Body of pancreas (tissue), 4 donors: ENCODE measurements at regions not wholly inside any gene's neighbourhood (a gene's known extent, or its start where the extent isn't known, plus 50 kb on each side); places are given as distances from the start of the nearest gene placed in this dataset.

Experiments
- ATAC-seq: fragments of 150-250 bp; one replicate; pipeline ENCODE4 v1.9.1; 2016
- DNase-seq, 4 donors: peaks; one replicate each; pipeline ENCODE4 v3.0.0-alpha.2; 2019
- H3K27ac ChIP-seq, 4 donors: fragments of 200-600 bp; sonication (generic); 1 replicate in 3 of 4; 2 replicates in 1 of 4; pipeline versions ENCODE4 v1.5.1 to v1.6.1; 2016 to 2019; ENCODE audit warnings: mild to moderate bottlenecking in 1 of 4, mixed read lengths in 1 of 4, moderate library complexity in 1 of 4
- H3K27me3 ChIP-seq, 2 donors: fragments of 200-600 bp; sonication (generic); one replicate each; pipeline ENCODE4 v1.6.0; 2016; ENCODE audit warnings: mild to moderate bottlenecking in 1 of 2
- H3K36me3 ChIP-seq, 2 donors: fragments of 200-600 bp; sonication (generic); replicated peaks in 1 of 2; 2 replicates each; pipeline ENCODE4 v1.5.1; 2016; ENCODE audit warnings: low read depth in 2 of 2; ENCODE audit not compliant: insufficient read depth in 1 of 2
- H3K4me1 ChIP-seq: fragments of 200-600 bp; sonication (generic); one replicate; pipeline ENCODE4 v1.6.0; 2016
- H3K4me3 ChIP-seq, 2 donors: fragments of 200-600 bp; sonication (generic); 1 replicate in 1 of 2; 2 replicates in 1 of 2; pipeline ENCODE4 v1.5.1; 2016 to 2019
- H3K9me3 ChIP-seq, 3 donors: fragments of 200-600 bp; sonication (generic); 1 replicate in 2 of 3; 2 replicates in 1 of 3; pipeline ENCODE4 v1.5.1; 2016
- CTCF ChIP-seq, 7 experiments: fragments of 450-650 bp in 4 of 7; fragments of 200-600 bp in 3 of 7; sonication (generic) in 3 of 7; IDR thresholded peaks; one replicate each; pipeline ENCODE4 v1.5.1; 2016 to 2019; ENCODE audit warnings: antibody characterized with exemption in 7 of 7
- POLR2A ChIP-seq, 3 donors: fragments of 450-650 bp; IDR thresholded peaks; one replicate each; pipeline ENCODE4 v1.6.1; 2016; ENCODE audit warnings: antibody characterized with exemption in 3 of 3, mild to moderate bottlenecking in 2 of 3
- WGBS, 2 donors: methylation state at CpG; one replicate each; pipeline ENCODE4 v1.1.5; 2017; 5-methylcytosine and 5-hydroxymethylcytosine counted together
- intact Hi-C: fragments of 100-400 bp; cut with DNase I; formaldehyde crosslinking; loops from one replicate; pipeline ENCODE4 v1.15.1; 2023

GRCh38 chr11:23490557-23491235 is 630.4 kb upstream of the CCDC179 start:
- no peaks in the 10 kb centered on the region for H3K4me1 ChIP-seq
- no peak overlapping the region for H3K27ac ChIP-seq
- no peak for ATAC-seq
- no peaks in the 10 kb centered on the region for H3K9me3 ChIP-seq
- 41 to 50% methylated on average over 3 of the region's 3 CpGs for WGBS, 2 donors
- no peak overlapping the region for H3K4me3 ChIP-seq
- H3K27me3 ChIP-seq: no peaks in the 10 kb centered on the region
- TF ChIP-seq CTCF (IDR thresholded peaks at IDR 0.05) (no peak), POLR2A (IDR thresholded peaks at IDR 0.05) (no peak)
- intact Hi-C loops: no loop called here
- no peak for DNase-seq
- no peaks in the 10 kb centered on the region for H3K36me3 ChIP-seq

- no peak overlapping the region for H3K27ac ChIP-seq
- no peak overlapping the region for H3K4me3 ChIP-seq
- H3K4me1 ChIP-seq: no peaks in the 10 kb centered on the region
- no peaks in the 10 kb centered on the region for H3K27me3 ChIP-seq
- H3K36me3 ChIP-seq: no peaks in the 10 kb centered on the region
- 16 to 30% methylated on average over 2 of the region's 2 CpGs for whole genome bisulfite sequencing, 2 donors
- DNase-seq (no peak), ATAC-seq (no peak)
- TF ChIP-seq CTCF (IDR thresholded peaks at IDR 0.05): no peak
- TF ChIP-seq POLR2A (IDR thresholded peaks at IDR 0.05): no peak
- H3K9me3 ChIP-seq: no peaks in the 10 kb centered on the region
- intact Hi-C loops: no loop called here
These were observed 634.7 kb upstream of the CCDC179 start for GRCh38 chr11:23494981-23495380.

DNA sequence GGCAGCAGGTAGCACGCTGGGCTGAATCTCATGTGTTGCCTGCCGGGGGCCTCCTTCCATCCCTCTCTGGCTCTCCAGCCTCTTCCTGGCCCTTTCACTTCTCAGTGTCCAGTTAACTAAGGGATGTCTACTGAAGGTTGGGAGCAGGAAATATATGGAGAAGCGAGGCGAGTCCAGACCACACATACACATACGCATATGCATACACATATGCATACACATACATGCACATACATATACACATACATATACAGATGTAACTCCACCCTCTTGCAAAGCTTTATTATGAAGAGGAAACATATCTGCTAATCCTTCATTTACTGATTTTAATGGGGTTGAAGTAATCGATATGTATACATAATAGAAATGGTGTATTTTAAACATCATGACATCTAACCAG is 636.1 kb upstream of the CCDC179 start:
- WGBS, 2 donors: 64 to 84% methylated on average over 6 of the region's 6 CpGs
- ATAC-seq (no peak), DNase-seq (no peak)
- Histone ChIP-seq H3K27me3 (no peaks in the 10 kb centered on the region), H3K4me1 (no peaks in the 10 kb centered on the region), H3K27ac (no peak overlapping the region), H3K36me3 (no peaks in the 10 kb centered on the region), H3K9me3 (no peaks in the 10 kb centered on the region), H3K4me3 (no peak overlapping the region)
- TF ChIP-seq POLR2A (IDR thresholded peaks at IDR 0.05) (no peak), CTCF (IDR thresholded peaks at IDR 0.05) (no peak)
- intact Hi-C loops: no loop called here

DNA sequence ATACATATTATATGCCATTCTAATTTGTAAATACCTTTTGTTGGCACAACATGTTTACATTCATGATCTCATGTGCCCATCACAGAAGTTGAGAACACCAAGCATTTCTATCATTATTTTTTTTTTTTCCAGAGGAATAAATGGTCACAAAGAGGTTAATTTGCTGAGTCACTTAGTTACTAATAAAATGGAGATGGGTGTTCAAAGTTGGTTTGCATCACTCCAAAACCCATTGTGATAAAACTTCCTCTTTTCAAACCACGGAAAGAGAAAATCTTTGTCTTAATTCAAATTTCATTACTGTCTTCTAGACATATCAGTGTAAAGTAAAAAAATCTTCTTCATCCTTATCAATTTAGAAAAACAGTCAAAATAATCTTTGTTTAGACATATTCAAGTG is 636.8 kb upstream of the CCDC179 start:
- Histone ChIP-seq H3K4me3 (no peak overlapping the region), H3K27me3 (no peaks in the 10 kb centered on the region), H3K36me3 (no peaks in the 10 kb centered on the region), H3K9me3 (no peaks in the 10 kb centered on the region), H3K4me1 (no peaks in the 10 kb centered on the region), H3K27ac (no peak overlapping the region)
- no peak for DNase-seq
- ATAC-seq: no peak
- TF ChIP-seq POLR2A (IDR thresholded peaks at IDR 0.05): no peak
- whole genome bisulfite sequencing, 2 donors: 61 to 74% methylated on average over 1 of the region's 1 CpG
- intact Hi-C loops: no loop called here

DNA sequence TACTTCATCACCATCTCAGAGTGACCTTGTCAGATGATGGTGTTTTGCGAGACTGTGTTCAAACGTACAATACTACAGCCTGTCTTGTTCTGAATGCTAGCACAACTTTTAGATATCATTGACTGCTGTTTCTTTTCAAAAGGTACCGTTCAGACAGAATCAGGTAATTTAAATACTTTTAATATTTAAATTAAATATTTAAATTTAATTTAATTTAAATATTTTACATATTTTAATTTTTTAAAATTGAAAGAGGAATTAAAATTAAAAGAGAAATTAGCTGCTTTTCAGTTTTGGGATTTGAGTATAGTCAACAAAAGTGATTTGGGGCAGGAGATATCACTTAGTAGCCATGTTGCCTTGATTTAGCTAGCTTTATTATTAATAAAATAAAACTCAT is 642.1 kb upstream of the CCDC179 start:
- DNase-seq: no peak
- Histone ChIP-seq H3K9me3 (no peaks in the 10 kb centered on the region), H3K27me3 (no peaks in the 10 kb centered on the region), H3K36me3 (no peaks in the 10 kb centered on the region), H3K27ac (no peak overlapping the region), H3K4me3 (no peak overlapping the region), H3K4me1 (no peaks in the 10 kb centered on the region)
- no peak for ATAC-seq
- intact Hi-C loops: no loop called here
- no peak for TF ChIP-seq CTCF (IDR thresholded peaks at IDR 0.05)
- no peak for TF ChIP-seq POLR2A (IDR thresholded peaks at IDR 0.05)
- WGBS, 2 donors: 81 to 84% methylated on average over 3 of the region's 3 CpGs
